ENCODE measurements at regions not wholly inside any gene's neighbourhood (a gene's known extent, or its start where the extent isn't known, plus 50 kb on each side); places are given as distances from the start of the nearest gene placed in this dataset.

DNA sequence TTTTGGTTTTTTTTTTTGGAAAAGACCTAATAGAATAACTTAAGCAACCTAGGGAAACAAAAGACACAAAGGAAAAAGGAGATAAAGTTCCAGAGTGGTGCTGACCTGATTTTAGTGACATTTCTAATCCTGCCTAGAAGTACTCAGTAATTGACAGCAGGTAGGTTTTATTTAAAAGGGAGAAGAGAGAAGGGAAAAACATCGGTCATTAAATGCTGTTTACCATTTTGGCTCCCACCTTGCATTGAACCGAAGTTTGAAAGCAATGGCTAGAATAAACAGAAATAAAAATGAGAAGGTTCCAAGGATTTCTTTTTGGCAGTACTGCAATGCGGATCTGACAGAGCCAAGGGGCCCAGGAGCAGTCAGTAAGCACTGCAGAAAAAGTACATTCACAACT lies 115.8 kb upstream of the MAOA start:
- ChIA-PET CTCF (ENCODE audit: partially characterized antibody) (no interaction called here), POLR2A (ENCODE audit: partially characterized antibody) (no interaction called here)
- H2BK120ac ChIP-seq (replicated peaks; ENCODE audit: low read depth, low read length) = no peak overlapping the region
- no peak overlapping the region for H4K91ac ChIP-seq (replicated peaks; ENCODE audit: insufficient read length, low read length)
- no peak overlapping the region for H2BK20ac ChIP-seq (ENCODE audit: low read length)
- H4K8ac ChIP-seq (ENCODE audit: extremely low read depth, insufficient read depth, low read length) = no peak overlapping the region
- no peak overlapping the region for H3K4me2 ChIP-seq (ENCODE audit: insufficient read depth in 1 of 2, low read depth in 2 of 2, low read length in 2 of 2)
- no peaks in the 10 kb centered on the region for H3K27me3 ChIP-seq (replicated peaks in 1 of 4; ENCODE audit: control insufficient read depth in 3 of 4, extremely low read depth in 1 of 4, insufficient read depth in 3 of 4, low read length in 3 of 4)
- no peaks in the 10 kb centered on the region for H3K36me3 ChIP-seq (ENCODE audit: control insufficient read depth in 2 of 4, insufficient read depth in 4 of 4, low read length in 3 of 4)
- H3K23ac ChIP-seq (ENCODE audit: insufficient read length) = no peak overlapping the region
- no peak overlapping the region for H3K9ac ChIP-seq (replicated peaks in 1 of 4; ENCODE audit: extremely low read depth in 1 of 4, low read depth in 3 of 4, low read length in 3 of 4)
- TF ChIP-seq TEAD4 (IDR thresholded peaks at IDR 0.05; ENCODE audit: low read depth, low read length) = no peak
- no peak for TF ChIP-seq BACH1 (IDR thresholded peaks at IDR 0.05; ENCODE audit: low read length)
- no peak for TF ChIP-seq CHD1 (IDR thresholded peaks at IDR 0.05; ENCODE audit: low read depth, low read length)
- TF ChIP-seq SIX5 (IDR thresholded peaks at IDR 0.05; ENCODE audit: low read depth, low read length) = no peak
- TF ChIP-seq RFX5 (IDR thresholded peaks at IDR 0.05; ENCODE audit: borderline replicate concordance, low read depth, low read length) = no peak
- TF ChIP-seq EP300 (IDR thresholded peaks at IDR 0.05; ENCODE audit: borderline replicate concordance in 1 of 2, low read depth in 2 of 2, low read length in 2 of 2) = no peak
- TF ChIP-seq RNF2 (IDR thresholded peaks at IDR 0.05; ENCODE audit: borderline replicate concordance, low read depth, low read length, missing control alignments, poor library complexity, severe bottlenecking) = no peak
- no peak for TF ChIP-seq YY1 (IDR thresholded peaks at IDR 0.05; ENCODE audit: low read depth, low read length)
- TF ChIP-seq RAD21 (IDR thresholded peaks at IDR 0.05 in 1 of 2, conservative IDR thresholded peaks at IDR 0.05 in 1 of 2; ENCODE audit: low read depth in 2 of 2, low read length in 2 of 2) = no peak
- H2AFZ ChIP-seq (ENCODE audit: low read length) = no peak overlapping the region
- H3K4me3 ChIP-seq (ENCODE audit: extremely low read depth in 1 of 4, insufficient read depth in 2 of 4, low read depth in 3 of 4, low read length in 4 of 4) = no peak overlapping the region
- H3K4me1 ChIP-seq (replicated peaks in 1 of 4; ENCODE audit: control insufficient read depth in 3 of 4, insufficient read depth in 4 of 4, low read length in 3 of 4) = no peaks in the 10 kb centered on the region
- no peak overlapping the region for H3K27ac ChIP-seq (ENCODE audit: low read depth, low read length)
- no peak overlapping the region for H3K56ac ChIP-seq (replicated peaks; ENCODE audit: insufficient read length, low read depth, low read length)
- H3K79me1 ChIP-seq (ENCODE audit: low read depth, low read length) = no peaks in the 10 kb centered on the region
- no peak overlapping the region for H3K14ac ChIP-seq (ENCODE audit: insufficient read length)
- FAIRE-seq (no peak), DNase-seq (ENCODE audit: low read depth in 1 of 2, low spot score in 2 of 2) (no peak)
- WGBS, 2 experiments (ENCODE audit: extremely low coverage in 1 of 2, insufficient coverage in 1 of 2, insufficient read length in 1 of 2, insufficient replicate concordance in 2 of 2, low coverage in 1 of 2, low lambda C conversion rate in 2 of 2, missing lambda C conversion rate in 1 of 2) = 83% methylated on average over 2 of the region's 3 CpGs; no CpG with 5 or more reads in 1 of the 2 experiments
- no peaks in the 10 kb centered on the region for H4K20me1 ChIP-seq (replicated peaks in 1 of 2; ENCODE audit: control insufficient read depth in 1 of 2, insufficient read depth in 2 of 2, low read length in 2 of 2)
- no peak overlapping the region for H3K4ac ChIP-seq (replicated peaks; ENCODE audit: insufficient read length, low read depth, low read length)
- H3K9me3 ChIP-seq (ENCODE audit: insufficient read depth in 2 of 2, low read depth in 1 of 2, low read length in 1 of 2) = peaks cover 4% of the 10 kb centered on the region in 2 experiments; a peak in 1 of 4 replicates
- H4K5ac ChIP-seq (ENCODE audit: insufficient read length, low read depth, low read length) = no peak overlapping the region
- H3K18ac ChIP-seq (ENCODE audit: extremely low read depth, low read length) = no peak overlapping the region
- H2AK5ac ChIP-seq (ENCODE audit: low read depth, low read length) = no peak overlapping the region
- no peaks in the 10 kb centered on the region for H3K79me2 ChIP-seq (ENCODE audit: control insufficient read depth in 1 of 2, insufficient read depth in 2 of 2, low read length in 2 of 2)
- no peaks in the 10 kb centered on the region for H3K23me2 ChIP-seq (ENCODE audit: low read depth, low read length)
- no peak overlapping the region for H2BK15ac ChIP-seq (ENCODE audit: low read length)
- no peak overlapping the region for H2BK5ac ChIP-seq (ENCODE audit: low read depth, low read length)
- H2BK12ac ChIP-seq (ENCODE audit: low read depth, low read length) = no peak overlapping the region
